GM23338 (cell line): ENCODE measurements at regions not wholly inside any gene's neighbourhood (a gene's known extent, or its start where the extent isn't known, plus 50 kb on each side); places are given as distances from the start of the nearest gene placed in this dataset.
A peak's percentile ranks its signal among the peaks of the same experiment; 100 is the strongest.

Experiments used
- ATAC-seq: fragments of 200-7000 bp; cut with Tn5 transposase; 3 replicates; pipeline ENCODE4 v1.9.1; 2020
- DNase-seq: peaks from one replicate; pipeline ENCODE4 v3.0.0-alpha.2; 2015; ENCODE audit warnings: low spot score
- H2AFZ ChIP-seq: fragments of 200-600 bp; sonication (generic); 2 replicates; pipeline ENCODE4 v1.8.0; 2016; ENCODE audit warnings: antibody characterized with exemption, mild to moderate bottlenecking, moderate library complexity
- H3F3A ChIP-seq: fragments of 200-600 bp; sonication (generic); replicated peaks from 2 replicates; pipeline ENCODE4 v1.8.0; 2017; ENCODE audit warnings: antibody characterized with exemption, mixed run types, low read depth
- H3K27ac ChIP-seq: fragments of 200-600 bp; sonication (generic); 2 replicates; pipeline ENCODE4 v1.6.1; 2016; ENCODE audit warnings: low read depth
- H3K27me3 ChIP-seq: fragments of 200-600 bp; sonication (generic); 2 replicates; pipeline ENCODE4 v1.8.0; 2016; ENCODE audit warnings: mild to moderate bottlenecking, mixed run types, moderate library complexity; ENCODE audit not compliant: insufficient read depth
- H3K36me3 ChIP-seq: fragments of 200-600 bp; sonication (generic); 2 replicates; pipeline ENCODE4 v1.8.0; 2016; ENCODE audit warnings: mild to moderate bottlenecking; ENCODE audit not compliant: insufficient read depth
- H3K4me1 ChIP-seq: fragments of 200-600 bp; sonication (generic); 2 replicates; pipeline ENCODE4 v1.8.0; 2016; ENCODE audit warnings: mild to moderate bottlenecking, moderate library complexity; ENCODE audit not compliant: insufficient read depth
- H3K4me2 ChIP-seq: fragments of 200-600 bp; sonication (generic); 2 replicates; pipeline ENCODE4 v1.7.1; 2017; ENCODE audit warnings: mixed run types
- H3K4me3 ChIP-seq: fragments of 200-600 bp; sonication (generic); 2 replicates; pipeline ENCODE4 v1.6.1; 2016; ENCODE audit warnings: mixed run types
- H3K79me2 ChIP-seq: fragments of 200-600 bp; sonication (generic); replicated peaks from 2 replicates; pipeline ENCODE4 v1.8.0; 2017; ENCODE audit warnings: mild to moderate bottlenecking; ENCODE audit not compliant: insufficient read depth
- H3K9me2 ChIP-seq: fragments of 200-600 bp; sonication (generic); 2 replicates; pipeline ENCODE4 v1.8.0; 2017; ENCODE audit not compliant: insufficient read depth
- H4K20me1 ChIP-seq: fragments of 200-600 bp; sonication (generic); replicated peaks from 2 replicates; pipeline ENCODE4 v1.8.0; 2017; ENCODE audit warnings: mild to moderate bottlenecking; ENCODE audit not compliant: insufficient read depth
- H3K27ac Mint-ChIP-seq: 2 replicates; pipeline ENCODE4 v1.8.0; 2020; ENCODE audit warnings: inconsistent platforms, mild to moderate bottlenecking, moderate library complexity, mixed read lengths
- H3K27me3 Mint-ChIP-seq: 3 replicates; pipeline ENCODE4 v1.8.0; 2022; ENCODE audit warnings: low read depth, mild to moderate bottlenecking, moderate library complexity, mixed read lengths, inconsistent platforms; ENCODE audit not compliant: insufficient read depth, poor library complexity
- H3K36me3 Mint-ChIP-seq: 3 replicates; pipeline ENCODE4 v1.8.0; 2021; ENCODE audit warnings: low read depth, mild to moderate bottlenecking, inconsistent platforms, moderate library complexity, mixed read lengths
- H3K4me1 Mint-ChIP-seq: 3 replicates; pipeline ENCODE4 v1.8.0; 2020; ENCODE audit warnings: mild to moderate bottlenecking, inconsistent platforms, mixed read lengths
- H3K4me3 Mint-ChIP-seq: 3 replicates; pipeline ENCODE4 v1.8.0; 2021; ENCODE audit warnings: moderate library complexity, mild to moderate bottlenecking, inconsistent platforms, mixed read lengths
- H3K9me3 Mint-ChIP-seq: 3 replicates; pipeline ENCODE4 v1.8.0; 2020; ENCODE audit warnings: moderate library complexity, mild to moderate bottlenecking, inconsistent platforms, mixed read lengths
- CREB1 ChIP-seq: fragments of 250-450 bp; sonication (Bioruptor Pico); IDR thresholded peaks from 2 replicates; pipeline ENCODE4 v1.5.0; 2020; ENCODE audit warnings: low read depth, mild to moderate bottlenecking, moderate library complexity
- CTCF ChIP-seq, 2 experiments: fragments of 200-600 bp in 1 of 2; sonication (generic) in 1 of 2; conservative IDR thresholded peaks; 2 replicates each; pipeline versions ENCODE4 v1.5.1 to v1.6.1; 2016 to 2017; ENCODE audit warnings: antibody characterized with exemption in 2 of 2, low read depth in 2 of 2, mild to moderate bottlenecking in 2 of 2, moderate library complexity in 1 of 2
- EZH2 ChIP-seq: fragments of 200-600 bp; sonication (generic); IDR thresholded peaks from one replicate; pipeline ENCODE4 v1.8.0; 2017; ENCODE audit warnings: antibody characterized with exemption, mild to moderate bottlenecking, low read depth; ENCODE audit not compliant: unreplicated experiment
- EZH2phosphoT487 ChIP-seq: fragments of 200-600 bp; sonication (generic); IDR thresholded peaks from one replicate; pipeline ENCODE4 v1.8.1; 2018; ENCODE audit warnings: antibody characterized with exemption; ENCODE audit not compliant: unreplicated experiment
- NANOG ChIP-seq: IDR thresholded peaks from 2 replicates; pipeline ENCODE4 v1.6.1; 2016; ENCODE audit warnings: antibody characterized with exemption, borderline replicate concordance
- POLR2AphosphoS5 ChIP-seq: IDR thresholded peaks from 2 replicates; pipeline ENCODE4 v1.6.1; 2016; ENCODE audit warnings: antibody characterized with exemption, low read depth
- STAT1 ChIP-seq: IDR thresholded peaks from one replicate; pipeline ENCODE4 v1.6.1; 2016; ENCODE audit warnings: antibody characterized with exemption; ENCODE audit not compliant: unreplicated experiment
- ZNF114 ChIP-seq: fragments of 250-450 bp; sonication (Bioruptor Pico); IDR thresholded peaks from 2 replicates; pipeline ENCODE4 v1.5.0; 2020; ENCODE audit warnings: mild to moderate bottlenecking, moderate library complexity
- ZNF331 ChIP-seq: fragments of 250-450 bp; sonication (Bioruptor Pico); IDR thresholded peaks from 2 replicates; pipeline ENCODE4 v1.5.0; 2020; ENCODE audit warnings: low read depth, mild to moderate bottlenecking, moderate library complexity
- ZNF462 ChIP-seq: fragments of 250-450 bp; sonication (Bioruptor Pico); IDR thresholded peaks from 2 replicates; pipeline ENCODE4 v1.5.0; 2020; ENCODE audit warnings: mild to moderate bottlenecking, moderate library complexity
- TF ChIP-seq, protein P1 (sequence below): IDR thresholded peaks from 2 replicates; pipeline ENCODE4 v1.6.1; 2016; ENCODE audit warnings: antibody characterized with exemption
- TF ChIP-seq, protein P2 (sequence below): IDR thresholded peaks from one replicate; pipeline ENCODE4 v1.6.1; 2018; ENCODE audit warnings: antibody characterized with exemption; ENCODE audit not compliant: unreplicated experiment

GRCh38 chr15:29959384-29960137 lies 123.2 kb upstream of the GOLGA8J start:
- no peaks in the 10 kb centered on the region for H4K20me1 ChIP-seq
- TF ChIP-seq CREB1 (CRISPR knock-in tag) (no peak), ZNF331 (no peak), EZH2phosphoT487 (no peak), STAT1 (no peak), ZNF462 (CRISPR knock-in tag) (no peak), EZH2 (no peak), CTCF (conservative IDR thresholded peaks at IDR 0.05; ENCODE audit: low read depth in 2 of 2) (no peak), POLR2AphosphoS5 (no peak), NANOG (no peak), ZNF114 (CRISPR knock-in tag) (no peak)
- TF ChIP-seq, protein P1, sequence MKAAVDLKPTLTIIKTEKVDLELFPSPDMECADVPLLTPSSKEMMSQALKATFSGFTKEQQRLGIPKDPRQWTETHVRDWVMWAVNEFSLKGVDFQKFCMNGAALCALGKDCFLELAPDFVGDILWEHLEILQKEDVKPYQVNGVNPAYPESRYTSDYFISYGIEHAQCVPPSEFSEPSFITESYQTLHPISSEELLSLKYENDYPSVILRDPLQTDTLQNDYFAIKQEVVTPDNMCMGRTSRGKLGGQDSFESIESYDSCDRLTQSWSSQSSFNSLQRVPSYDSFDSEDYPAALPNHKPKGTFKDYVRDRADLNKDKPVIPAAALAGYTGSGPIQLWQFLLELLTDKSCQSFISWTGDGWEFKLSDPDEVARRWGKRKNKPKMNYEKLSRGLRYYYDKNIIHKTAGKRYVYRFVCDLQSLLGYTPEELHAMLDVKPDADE: no peak
- TF ChIP-seq, protein P2, sequence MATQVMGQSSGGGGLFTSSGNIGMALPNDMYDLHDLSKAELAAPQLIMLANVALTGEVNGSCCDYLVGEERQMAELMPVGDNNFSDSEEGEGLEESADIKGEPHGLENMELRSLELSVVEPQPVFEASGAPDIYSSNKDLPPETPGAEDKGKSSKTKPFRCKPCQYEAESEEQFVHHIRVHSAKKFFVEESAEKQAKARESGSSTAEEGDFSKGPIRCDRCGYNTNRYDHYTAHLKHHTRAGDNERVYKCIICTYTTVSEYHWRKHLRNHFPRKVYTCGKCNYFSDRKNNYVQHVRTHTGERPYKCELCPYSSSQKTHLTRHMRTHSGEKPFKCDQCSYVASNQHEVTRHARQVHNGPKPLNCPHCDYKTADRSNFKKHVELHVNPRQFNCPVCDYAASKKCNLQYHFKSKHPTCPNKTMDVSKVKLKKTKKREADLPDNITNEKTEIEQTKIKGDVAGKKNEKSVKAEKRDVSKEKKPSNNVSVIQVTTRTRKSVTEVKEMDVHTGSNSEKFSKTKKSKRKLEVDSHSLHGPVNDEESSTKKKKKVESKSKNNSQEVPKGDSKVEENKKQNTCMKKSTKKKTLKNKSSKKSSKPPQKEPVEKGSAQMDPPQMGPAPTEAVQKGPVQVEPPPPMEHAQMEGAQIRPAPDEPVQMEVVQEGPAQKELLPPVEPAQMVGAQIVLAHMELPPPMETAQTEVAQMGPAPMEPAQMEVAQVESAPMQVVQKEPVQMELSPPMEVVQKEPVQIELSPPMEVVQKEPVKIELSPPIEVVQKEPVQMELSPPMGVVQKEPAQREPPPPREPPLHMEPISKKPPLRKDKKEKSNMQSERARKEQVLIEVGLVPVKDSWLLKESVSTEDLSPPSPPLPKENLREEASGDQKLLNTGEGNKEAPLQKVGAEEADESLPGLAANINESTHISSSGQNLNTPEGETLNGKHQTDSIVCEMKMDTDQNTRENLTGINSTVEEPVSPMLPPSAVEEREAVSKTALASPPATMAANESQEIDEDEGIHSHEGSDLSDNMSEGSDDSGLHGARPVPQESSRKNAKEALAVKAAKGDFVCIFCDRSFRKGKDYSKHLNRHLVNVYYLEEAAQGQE: no peak
- H3K27me3 ChIP-seq: no peaks in the 10 kb centered on the region
- DNase-seq: no peak
- no peak overlapping the region for H3K4me3 Mint-ChIP-seq
- H3K27me3 Mint-ChIP-seq: peaks cover 2% of the 10 kb centered on the region
- no peaks in the 10 kb centered on the region for H3K9me2 ChIP-seq
- no peaks in the 10 kb centered on the region for H3K79me2 ChIP-seq
- no peaks in the 10 kb centered on the region for H3F3A ChIP-seq
- no peaks in the 10 kb centered on the region for H3K36me3 Mint-ChIP-seq
- peak; percentile 31; the same call in 1 of the 3 replicates for ATAC-seq
- peaks cover 9% of the 10 kb centered on the region for H3K4me1 Mint-ChIP-seq
- H3K9me3 Mint-ChIP-seq: no peaks in the 10 kb centered on the region
- no peaks in the 10 kb centered on the region for H3K36me3 ChIP-seq
- H3K4me2 ChIP-seq: no peak overlapping the region
- H3K27ac ChIP-seq: no peak overlapping the region
- H2AFZ ChIP-seq: no peak overlapping the region
- no peak overlapping the region for H3K4me3 ChIP-seq
- 0 out of 2 replicates have a peak overlapping the region, but pooled peaks have one; percentile 37 for H3K27ac Mint-ChIP-seq
- H3K4me1 ChIP-seq: no peaks in the 10 kb centered on the region
